GM21619 (cell line): ENCODE measurements at regions not wholly inside any gene's neighbourhood (a gene's known extent, or its start where the extent isn't known, plus 50 kb on each side); places are given as distances from the start of the nearest gene placed in this dataset.
A peak's percentile ranks its signal among the peaks of the same experiment; 100 is the strongest.
"Not testable (repeated sequence)": the region's sequence is repeated elsewhere in the genome, so short reads cannot be mapped to it uniquely, and the experiment has no call there.

Source experiments
- ATAC-seq: cut with Tn5 transposase; IDR thresholded peaks from one replicate; pipeline ENCODE4 v1.9.1; 2021; ENCODE audit not compliant: unreplicated experiment

DNA sequence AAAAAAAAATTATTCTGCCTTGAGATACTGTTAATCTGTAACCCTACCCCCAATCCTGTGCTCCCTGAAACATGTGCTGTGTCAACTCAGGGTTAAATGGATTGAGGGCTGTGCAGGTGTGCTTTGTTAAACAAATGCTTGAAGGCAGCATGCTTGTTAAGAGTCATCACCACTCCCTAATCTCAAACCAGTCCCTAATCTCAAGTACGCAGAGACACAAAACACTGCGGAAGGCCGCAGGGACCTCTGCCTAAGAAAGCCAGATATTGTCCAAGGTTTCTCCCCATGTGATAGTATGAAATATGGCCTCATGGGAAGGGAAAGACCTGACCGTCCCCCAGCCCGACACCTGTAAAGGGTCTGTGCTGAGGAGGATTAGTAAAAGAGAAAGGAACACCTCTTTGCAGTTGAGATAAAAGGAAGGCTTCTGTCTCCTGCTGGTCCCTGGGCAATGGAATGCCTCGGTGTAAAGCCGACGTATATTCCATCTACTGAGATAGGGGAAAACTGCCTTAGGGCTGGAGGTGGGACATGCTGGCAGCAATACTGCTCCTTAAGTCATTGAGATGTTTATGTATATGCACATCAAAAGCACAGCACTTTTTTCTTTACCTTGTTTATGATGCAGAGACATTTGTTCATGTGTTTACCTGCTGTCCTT lies 402.6 kb downstream of the TBC1D32 start:
- ATAC-seq, result not testable (repeated sequence)

- not testable (repeated sequence) for ATAC-seq
Measured at GRCh38 chr6:120930500-120930899, 403.8 kb downstream of the TBC1D32 start.

GRCh38 chr6:120924214-120924613 lies 410.1 kb downstream of the TBC1D32 start:
- no peak for ATAC-seq

GRCh38 chr6:120918137-120918536 lies 416.1 kb downstream of the TBC1D32 start:
- ATAC-seq, result no peak

DNA sequence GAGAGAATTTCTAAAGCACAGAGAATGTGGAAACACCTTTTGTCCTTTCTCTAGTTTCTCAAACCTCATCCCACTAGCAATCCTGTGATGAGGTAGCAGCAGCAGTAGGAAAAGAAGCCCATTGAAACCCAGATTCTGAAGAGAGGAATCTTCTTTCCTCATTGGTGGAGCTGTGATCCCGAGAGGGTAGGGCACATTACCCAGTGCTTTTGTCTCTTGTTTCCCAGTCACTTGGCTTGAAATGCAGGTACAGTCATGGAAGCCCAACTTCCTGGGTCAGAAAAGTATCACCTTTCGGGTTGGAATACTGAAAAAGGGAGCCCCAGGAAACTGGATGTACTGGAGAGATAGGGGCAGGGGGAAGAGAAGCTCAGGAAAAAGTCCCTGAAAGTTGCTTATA lies 417.4 kb downstream of the TBC1D32 start:
- no peak for ATAC-seq

DNA sequence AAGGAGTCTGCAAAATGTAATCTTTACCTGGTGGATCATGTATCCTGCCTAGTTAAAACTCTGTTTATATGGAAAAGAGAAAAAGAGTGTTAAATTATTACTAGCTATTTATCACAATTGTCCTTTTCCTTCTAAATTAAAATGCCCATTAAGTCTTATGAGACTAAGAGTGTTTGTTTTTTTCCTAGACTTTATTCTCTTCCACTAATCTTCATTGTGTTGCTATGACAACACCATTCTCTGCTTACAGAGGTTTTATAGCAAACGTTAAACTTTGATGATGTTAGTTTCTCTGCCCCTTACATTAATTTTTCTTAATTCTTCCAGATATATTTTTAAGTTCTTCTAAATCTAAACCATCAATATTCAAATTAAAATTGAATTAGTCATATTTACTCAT lies 420.8 kb downstream of the TBC1D32 start:
- ATAC-seq, result no peak

- ATAC-seq, result no peak
Measured at GRCh38 chr6:120908767-120909166, 425.5 kb downstream of the TBC1D32 start.

DNA sequence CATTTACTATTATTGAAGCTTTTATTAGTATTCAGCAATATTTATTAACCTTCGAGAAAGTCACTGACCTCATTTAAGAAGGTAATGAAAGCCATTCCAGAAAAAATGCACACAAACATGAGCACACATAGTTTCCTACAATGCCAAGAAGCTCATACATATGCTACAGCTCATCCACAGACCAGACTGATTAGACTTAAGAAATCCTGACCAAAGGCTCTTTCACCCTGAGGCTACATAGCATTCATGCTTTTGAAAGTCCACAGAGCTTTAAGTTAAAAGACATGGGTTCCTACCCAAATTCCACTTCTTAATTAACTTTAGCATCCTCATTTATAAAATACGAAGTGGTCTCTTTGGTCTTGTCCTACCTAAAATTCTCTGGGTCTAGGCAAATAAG lies 430.4 kb downstream of the TBC1D32 start:
- no peak for ATAC-seq

DNA sequence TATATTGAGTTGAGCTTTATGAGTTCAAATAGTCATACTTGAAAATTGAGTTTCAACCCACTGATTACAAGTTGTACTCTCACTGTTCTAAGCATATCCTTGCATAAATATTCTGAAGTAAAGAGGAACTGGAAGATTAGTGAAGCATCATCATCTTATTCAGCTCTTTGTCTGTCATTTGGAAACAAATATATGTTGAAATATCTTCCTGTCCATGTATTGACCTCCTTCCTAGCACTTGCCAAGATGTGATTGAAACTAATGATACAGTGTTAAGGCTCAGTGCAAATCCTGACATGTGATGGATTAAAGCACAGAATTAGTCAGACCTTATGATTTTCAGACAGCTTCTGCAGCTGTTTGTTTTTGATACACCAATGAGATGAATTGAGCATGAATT lies 434.3 kb downstream of the TBC1D32 start:
- ATAC-seq, result no peak

DNA sequence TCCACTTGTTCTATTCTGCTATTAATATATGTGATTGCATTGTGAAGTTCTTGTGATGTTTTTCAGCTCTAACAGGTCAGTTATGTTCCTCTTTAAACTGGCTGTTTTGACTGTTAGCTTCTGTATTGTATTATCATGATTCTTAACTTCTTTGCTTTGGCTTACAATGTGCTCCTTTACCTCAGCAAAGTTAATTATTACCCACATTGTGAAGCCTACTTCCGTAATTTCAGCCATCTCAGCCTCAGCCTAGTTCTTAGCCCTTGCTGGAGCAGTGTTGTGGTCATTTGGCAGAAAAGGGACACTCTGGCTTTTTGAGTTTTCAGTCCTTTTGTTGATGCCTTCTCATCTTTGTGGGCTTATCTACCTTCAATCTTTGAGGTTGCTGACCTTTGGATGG lies 440.2 kb downstream of the TBC1D32 start:
- ATAC-seq, result peak; percentile 78

DNA sequence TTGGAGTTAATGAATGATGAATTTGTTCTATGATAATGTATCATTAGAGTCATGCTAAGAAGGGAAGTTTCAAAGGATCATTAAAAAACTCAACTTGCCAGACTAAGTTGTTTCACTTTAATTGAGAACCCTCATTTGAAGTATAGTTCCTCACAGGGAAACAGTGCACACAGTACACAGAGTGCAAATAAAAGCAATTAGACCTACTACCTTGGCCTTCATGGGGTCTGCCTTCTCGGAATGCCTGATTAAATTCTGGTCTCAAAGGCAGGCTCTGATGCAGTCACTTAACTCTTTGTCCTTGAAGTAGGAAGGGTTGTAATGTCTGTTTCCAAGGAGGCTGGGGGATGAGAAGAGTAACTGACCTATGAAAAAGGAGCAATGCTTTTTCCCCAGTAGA lies 457.3 kb downstream of the TBC1D32 start:
- ATAC-seq, result no peak

- ATAC-seq, result peak; percentile 45
Measured at GRCh38 chr6:120876424-120876823, 457.9 kb downstream of the TBC1D32 start.

- peak; percentile 72 for ATAC-seq
Measured at GRCh38 chr6:120875900-120876299, 458.4 kb downstream of the TBC1D32 start.

- ATAC-seq, result no peak
Measured at GRCh38 chr6:120874422-120874821, 459.9 kb downstream of the TBC1D32 start.

GRCh38 chr6:120873125-120873865 lies 461.0 kb downstream of the TBC1D32 start:
- no peak for ATAC-seq

DNA sequence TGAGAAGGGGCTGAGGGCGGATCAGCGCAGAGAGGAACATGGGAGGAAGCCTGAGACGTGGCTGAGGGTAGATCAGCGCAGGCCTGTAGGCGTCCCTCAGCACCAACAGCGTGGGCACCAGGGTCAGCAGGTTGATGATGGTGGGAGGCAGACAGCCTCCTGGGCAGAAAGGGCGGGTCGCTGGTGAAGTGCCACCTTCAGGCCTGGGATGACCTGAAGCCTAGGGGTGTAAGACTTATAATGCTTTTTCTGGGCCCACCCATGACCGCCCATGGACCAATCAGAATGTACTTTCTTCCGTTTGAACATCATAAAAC lies 462.1 kb downstream of the TBC1D32 start:
- ATAC-seq, result no peak

DNA sequence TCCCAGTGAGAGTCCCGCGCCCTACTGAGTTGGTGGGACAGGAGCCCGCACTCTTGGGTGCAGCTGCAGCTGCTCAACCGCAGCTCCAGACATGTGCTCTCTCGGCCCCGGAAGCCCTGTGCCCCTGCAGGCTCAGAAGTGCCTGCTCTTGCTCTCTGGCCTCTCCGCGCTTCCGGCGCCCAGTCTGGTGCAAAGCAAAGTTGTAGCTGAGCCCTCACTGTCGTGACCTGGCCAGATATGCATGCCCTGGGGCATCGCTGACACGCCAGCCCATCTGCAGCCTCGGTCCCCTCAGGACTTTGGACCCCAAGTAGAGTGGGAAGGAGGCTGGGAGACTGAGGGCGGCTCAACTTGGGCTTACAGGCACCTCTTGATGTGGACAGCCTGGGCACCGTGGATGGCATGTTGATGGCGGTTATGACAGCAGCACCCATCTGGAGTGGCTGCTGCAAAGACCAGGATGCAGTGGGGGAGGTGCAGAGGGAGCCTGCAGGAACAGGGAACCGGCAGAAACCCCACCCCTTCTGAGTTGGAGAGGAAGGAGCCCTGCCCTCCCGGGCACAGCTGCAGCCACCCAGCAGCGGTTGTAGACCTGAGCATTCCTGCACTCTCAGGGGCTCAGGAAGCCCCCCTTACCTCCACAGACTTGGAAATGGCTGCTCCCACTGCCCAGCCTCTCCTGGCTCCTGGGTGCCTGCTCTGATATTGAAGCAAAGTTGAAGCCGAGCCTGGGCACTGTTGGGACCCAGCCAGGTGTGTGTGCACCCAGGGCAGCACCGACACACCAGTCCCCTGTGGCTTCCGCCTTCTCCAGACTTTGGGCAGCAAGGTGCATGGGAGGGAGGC lies 462.6 kb downstream of the TBC1D32 start:
- ATAC-seq, result no peak

- ATAC-seq, result no peak
Measured at GRCh38 chr6:120869397-120869796, 464.9 kb downstream of the TBC1D32 start.

DNA sequence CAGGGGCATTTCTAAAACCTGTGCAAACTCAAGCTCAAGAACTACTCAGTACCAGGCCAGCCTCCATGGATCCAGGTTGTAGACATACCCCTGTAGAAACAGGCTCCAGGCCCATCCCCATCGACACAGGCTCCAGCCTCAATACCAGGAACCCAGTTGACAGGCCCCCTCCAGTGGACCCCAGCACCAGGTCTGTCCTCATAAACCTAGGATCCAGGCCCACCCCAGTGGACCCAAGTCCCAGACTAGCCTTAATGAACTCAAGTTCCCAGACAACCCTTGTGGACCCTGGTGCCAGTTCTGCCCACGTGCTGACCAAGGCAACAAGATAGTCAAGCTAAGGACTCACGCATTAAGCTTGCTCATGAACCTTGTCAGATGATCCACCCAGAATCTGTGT lies 476.9 kb downstream of the TBC1D32 start:
- no peak for ATAC-seq

DNA sequence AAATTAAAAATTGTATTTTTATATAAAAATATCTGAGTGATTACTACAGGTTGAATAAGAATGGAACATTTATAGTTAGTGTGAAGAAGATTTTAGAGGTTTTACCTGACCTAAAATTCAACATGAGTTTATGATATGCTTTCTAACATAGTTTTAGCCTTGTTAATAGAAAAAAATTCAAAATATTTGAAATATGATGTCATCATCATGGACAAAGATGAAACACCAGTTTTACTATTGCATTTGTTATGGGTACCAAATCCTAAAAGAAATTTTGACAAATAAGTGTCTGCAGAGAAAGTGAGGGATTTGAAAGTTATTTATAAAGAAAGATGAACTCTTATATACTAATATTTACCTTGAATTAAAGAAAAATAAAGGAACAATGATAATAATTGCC lies 479.7 kb downstream of the TBC1D32 start:
- no peak for ATAC-seq

GRCh38 chr6:120853489-120853888 lies 480.8 kb downstream of the TBC1D32 start:
- ATAC-seq, result no peak

DNA sequence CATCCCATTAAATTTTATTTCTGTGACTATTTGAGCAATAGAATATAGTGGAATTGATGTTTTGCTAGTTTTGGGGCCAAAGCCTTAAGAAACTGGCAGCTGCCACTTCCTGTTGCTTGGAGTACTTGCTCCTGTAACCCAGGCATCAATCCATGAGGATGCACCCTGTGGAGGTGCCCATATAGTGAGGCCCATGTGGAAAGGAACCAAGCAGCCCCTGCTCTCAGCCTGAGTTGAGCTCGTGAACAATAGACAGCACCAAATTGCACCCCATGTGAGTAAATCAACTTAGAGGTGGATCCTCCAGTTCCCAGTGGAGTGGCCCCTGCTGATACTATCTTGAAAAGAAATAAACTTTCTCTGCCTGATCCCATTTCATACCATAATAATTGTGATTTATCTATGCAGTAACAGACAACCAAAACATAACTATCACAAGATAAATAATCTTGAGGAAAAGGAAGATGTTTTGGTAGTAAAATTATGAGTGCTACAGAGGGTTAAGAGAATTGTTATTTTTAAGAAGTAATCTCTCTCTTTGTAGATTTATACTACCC lies 481.9 kb downstream of the TBC1D32 start:
- no peak for ATAC-seq
